Ishikawa (cell line): ENCODE measurements at regions not wholly inside any gene's neighbourhood (a gene's known extent, or its start where the extent isn't known, plus 50 kb on each side); places are given as distances from the start of the nearest gene placed in this dataset.

ENCODE experiments used
- EP300 ChIP-seq: IDR thresholded peaks from 2 replicates; pipeline ENCODE4 v1.6.1; 2012; ENCODE audit warnings: borderline replicate concordance
- YY1 ChIP-seq: IDR thresholded peaks from 2 replicates; pipeline ENCODE4 v1.6.1; 2012; ENCODE audit warnings: low read depth
- ZBTB7A ChIP-seq: IDR thresholded peaks from 2 replicates; pipeline ENCODE4 v1.6.1; 2012; ENCODE audit warnings: low read depth

DNA sequence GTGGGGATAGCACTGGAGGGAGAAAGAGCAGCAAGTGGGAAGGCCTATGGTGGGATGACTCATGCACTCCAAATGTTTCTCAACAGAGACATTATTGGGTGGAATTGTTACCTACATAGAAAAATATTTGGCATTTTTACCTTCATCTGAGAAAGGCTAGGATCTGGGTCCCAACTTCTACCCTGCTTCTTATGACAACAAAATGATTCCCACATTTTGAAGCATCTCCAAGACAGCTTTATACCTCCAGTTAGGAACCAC, 908.9 kb upstream of the GYPC start:
- TF ChIP-seq ZBTB7A, result no peak
- no peak for TF ChIP-seq YY1
- no peak for TF ChIP-seq EP300
